Suppressor macrophage treated with lipopolysaccharide for 4 hours (primary cell): ENCODE measurements at regions not wholly inside any gene's neighbourhood (a gene's known extent, or its start where the extent isn't known, plus 50 kb on each side); places are given as distances from the start of the nearest gene placed in this dataset.
"Not testable (repeated sequence)": the region's sequence is repeated elsewhere in the genome, so short reads cannot be mapped to it uniquely, and the experiment has no call there.

Experiments used
- DNase-seq: peaks from one replicate; pipeline ENCODE4 v3.0.0-alpha.2; 2020

DNA sequence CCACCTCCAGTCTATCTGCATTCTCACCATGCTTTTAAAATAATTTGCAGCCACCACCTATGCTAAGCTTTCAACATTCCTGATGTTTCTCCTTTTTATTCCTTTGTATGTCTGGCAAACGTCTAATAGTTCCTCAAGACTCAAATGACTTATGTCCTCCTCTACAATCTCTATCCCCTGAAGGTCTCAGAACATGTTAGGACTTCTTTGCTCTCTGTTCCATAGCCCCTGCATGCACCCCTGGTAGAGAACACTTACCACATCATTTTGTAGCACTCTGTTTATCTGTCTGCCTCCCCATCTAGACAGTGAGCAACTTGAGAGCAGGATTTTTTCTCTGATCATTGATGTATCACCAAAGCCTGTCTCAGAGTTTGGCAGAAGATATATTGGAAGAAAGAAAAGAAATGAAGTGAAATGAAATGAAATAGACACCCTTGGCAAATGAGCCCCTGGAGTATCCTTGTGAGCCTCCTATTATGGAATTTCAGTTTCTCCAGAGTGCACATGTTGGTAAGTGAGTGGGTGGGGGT lies 1231.2 kb upstream of the FLRT2 start:
- DNase-seq, result no peak

DNA sequence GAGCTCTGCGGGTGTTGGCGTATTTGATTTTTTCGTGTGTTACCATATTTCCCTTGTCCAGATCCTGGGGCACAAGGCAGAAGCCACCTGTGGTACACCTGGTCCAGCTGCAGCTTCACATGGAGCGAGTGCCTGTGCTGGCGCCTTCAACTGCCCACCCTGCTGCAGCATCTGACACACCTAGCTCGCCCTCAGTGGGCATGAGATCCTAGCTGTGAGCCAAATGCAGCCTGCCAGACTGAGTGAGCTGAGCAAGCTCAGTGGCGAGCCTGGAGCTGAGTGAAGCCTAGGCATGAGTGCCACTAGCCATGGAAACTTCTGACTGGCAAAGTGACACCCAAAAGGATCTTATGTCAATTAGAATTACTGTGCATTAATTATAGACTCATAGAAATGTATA lies 1226.8 kb upstream of the FLRT2 start:
- DNase-seq, result no peak

DNA sequence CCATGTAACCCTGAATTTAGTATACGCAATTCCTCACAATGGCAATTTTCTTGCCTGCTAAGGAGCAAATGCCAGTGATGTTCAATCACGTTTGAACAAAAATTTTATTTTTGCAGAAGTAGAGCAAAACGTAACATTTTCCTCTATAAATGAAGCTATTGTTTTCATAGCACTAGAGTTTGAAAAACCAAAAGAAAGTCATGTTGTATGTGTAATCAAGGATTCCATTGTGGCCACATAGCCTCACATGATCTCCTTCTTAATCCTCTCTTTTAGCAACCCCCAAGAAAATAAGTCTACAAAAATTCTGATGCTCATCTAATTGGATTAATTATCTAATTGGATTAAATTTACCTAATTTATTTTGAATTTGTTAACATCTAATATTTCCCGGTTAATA lies 1217.4 kb upstream of the FLRT2 start:
- no peak for DNase-seq

DNA sequence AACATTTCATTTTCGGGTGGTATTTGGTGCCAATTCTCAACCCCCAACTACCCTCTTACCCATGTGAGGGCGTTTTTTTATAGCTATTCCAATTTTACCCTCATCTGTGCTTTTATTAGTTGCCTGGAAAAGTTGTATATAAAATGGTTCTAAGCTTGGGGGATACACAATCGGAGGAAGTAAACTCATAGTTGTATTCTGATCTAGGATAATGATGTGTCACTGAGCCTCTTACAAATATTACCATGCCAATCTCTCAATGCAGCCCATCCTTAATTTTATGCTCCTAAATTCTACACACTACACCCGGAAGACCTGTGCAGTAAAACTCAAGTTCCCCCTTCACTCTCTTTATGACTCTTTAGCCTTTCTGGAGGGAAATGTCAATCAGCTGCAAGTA lies 1206.5 kb upstream of the FLRT2 start:
- no peak for DNase-seq

DNA sequence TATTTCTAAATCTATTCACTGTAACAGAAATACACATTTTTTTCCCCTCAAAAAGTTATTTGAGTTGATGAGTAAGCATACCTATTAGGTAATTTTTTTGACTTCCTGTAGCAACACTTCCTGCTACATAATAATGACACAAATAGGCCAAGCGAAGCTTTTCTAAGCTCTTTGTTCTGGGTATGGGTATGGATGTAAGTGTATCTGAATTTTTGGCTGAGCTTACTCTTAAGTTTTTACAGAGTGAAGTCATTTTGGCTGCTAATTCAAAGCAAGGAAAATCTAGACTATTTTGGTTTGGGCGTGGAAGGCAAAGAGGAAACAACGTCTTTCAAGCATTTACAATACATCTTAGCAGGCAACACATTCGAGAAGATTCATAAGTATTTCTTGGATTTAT lies 1206.0 kb upstream of the FLRT2 start:
- DNase-seq, result no peak

DNA sequence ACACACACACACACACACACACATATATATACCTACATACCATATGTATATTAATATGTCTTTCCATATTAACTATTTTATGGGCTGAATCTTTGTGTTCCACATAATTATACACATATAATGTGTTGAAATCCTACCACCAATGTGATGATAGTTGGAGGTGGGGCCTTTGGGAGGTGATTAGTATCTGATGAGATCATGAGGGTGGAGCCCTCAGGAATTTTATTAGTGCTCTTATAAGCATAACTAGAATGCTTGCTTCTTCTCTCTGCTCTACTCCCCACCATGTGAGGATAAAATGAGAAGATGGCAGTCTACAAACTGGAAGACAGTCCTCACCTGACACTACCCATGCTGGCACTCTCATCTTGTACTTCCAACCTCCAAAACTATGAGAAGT lies 1193.5 kb upstream of the FLRT2 start:
- DNase-seq, result no peak

DNA sequence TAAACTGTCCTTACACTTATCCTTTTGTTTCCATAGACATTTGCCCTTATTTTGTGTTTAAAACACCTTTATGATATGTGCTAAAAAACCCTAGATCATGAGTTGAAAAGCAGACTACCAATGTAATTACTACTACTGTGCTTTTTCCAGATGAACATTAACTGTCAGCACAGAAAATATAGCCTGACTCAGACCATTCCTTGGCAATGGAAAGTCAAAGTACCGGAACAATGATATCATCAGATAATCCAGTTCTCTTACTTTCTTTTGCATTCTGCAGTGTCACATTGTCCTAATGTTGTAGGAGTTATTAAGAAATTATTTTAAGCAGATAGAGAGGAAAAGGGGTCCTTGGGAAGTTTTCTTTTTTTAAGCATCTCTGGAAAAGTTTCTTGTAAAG lies 1189.0 kb upstream of the FLRT2 start:
- no peak for DNase-seq

DNA sequence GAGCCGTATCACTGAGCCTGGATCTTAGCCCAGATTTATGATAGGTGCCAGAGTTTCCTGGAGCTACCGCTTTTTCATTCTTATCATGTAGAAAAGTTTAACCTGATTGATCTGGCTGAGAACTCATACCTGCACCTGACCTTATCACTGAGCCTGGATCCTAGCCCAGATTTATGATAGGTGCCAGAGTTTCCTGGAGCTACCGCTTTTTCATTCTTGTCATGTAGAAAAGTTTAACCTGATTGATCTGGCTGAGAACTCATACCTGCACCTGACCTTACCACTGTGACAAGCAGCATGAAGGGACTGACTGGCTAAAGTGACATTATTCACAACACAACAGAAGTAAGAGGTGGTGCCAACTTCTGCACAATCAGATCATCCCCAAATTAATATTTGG lies 1188.1 kb upstream of the FLRT2 start:
- not testable (repeated sequence) for DNase-seq

DNA sequence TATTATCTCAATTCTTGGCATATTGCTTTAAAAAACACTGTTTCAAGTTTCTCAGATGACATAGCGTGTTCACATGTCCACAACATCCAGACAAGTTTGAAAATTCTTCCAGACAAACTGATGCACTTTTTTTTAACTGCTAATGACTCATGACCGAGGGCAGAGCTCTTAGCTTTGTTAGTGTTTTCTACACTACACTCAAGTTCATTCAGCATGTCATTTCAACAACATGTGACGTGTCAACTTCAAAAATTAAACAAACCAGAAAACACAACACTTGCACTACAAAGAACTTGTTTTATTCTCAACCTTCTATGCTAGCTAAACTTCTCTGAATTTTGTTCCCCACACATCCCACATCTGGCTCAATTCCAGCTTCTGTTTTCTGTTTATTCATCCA lies 1186.3 kb upstream of the FLRT2 start:
- DNase-seq, result no peak

DNA sequence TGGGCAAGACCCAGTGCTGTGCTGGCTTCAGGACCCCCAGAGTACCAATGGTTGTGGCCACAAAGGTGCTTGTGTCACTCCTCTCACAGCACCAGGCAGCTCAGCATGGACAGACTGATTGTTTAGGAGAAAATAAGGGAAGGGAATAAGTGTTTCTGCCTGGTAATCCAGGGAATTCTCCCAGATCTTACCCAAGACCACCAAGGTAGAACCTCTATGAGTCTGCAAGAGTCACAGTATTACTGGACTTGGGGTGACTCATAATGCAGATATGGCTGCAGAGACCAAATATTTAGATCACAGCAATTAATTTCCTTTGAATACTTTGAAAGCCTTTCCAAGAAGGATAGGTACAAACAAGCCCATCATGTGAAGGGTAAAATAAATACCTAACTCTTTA lies 1178.3 kb upstream of the FLRT2 start:
- DNase-seq, result no peak

DNA sequence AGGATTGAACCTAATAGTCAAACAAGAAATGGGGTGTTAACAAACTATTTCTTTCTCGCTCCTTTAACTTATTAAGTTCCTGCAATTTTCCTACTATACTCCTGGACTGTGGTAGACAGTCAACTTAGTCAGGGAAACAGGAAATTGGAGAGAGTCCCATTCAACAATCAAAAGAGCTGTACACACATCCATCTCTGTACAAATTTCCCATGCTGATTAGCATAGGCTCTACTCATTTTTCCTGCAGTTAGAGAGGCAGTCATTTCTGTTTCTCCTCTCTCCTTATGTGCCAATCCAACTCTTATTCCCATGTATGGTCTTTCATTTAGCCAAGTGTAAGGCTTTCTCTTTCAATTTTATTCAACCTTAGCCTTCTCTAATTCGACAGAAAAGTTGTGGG lies 1168.5 kb upstream of the FLRT2 start:
- no peak for DNase-seq

DNA sequence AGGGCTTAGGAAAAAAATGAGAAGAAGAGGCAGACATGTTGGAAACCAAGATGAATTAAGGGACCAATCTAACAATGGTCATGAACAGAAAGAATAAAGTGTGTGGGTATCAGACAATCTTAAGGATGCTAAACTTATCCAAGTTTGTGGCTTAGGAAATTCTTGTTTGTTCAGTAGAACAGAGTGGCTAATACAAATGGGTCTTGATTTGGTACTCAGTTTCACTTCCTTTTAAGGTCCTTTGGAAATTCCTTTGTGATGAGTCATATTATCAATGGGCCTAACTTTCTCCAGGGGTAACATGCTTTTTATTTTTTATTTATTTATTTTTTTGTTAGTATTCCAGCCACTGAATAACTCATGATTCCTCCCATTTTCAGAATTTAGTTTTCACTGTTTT lies 1154.7 kb upstream of the FLRT2 start:
- DNase-seq, result peak; percentile 1

DNA sequence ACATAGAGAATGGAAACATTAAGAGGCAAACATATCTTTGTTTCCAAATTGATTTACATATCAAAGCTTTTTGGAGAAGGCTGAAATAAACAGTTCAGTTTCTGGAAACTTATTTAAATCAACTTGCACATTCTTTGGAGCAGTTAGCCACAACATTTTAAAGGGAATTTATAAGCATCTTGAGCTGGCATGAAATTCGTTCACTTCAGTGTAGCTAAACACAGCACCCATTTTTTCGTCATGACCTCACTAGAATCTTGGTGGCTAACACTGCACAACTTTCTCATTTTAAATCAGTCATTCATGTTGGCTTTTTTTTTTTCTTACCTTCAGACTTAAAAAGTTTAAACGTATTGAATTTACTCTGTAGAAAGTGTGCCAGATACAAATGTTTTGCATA lies 1139.9 kb upstream of the FLRT2 start:
- DNase-seq, result no peak

DNA sequence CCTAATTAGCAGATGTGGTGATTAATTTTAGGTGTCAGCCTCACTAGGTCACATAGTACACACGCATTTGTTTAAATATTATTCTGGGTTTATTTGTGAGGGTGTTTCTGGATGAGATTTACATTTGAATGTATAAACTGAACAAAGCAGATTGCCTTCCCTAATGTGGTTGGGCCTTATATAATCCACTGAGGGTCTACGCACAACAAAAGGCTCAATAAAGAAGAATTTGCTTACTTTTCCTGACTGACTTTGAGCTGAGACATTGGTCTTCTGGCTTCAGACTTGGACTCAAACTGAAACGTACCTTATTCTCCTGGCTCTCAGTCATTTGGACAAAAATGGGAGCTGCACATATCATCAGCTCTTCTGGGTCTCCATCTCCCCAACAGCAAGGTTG lies 1132.3 kb upstream of the FLRT2 start:
- no peak for DNase-seq

DNA sequence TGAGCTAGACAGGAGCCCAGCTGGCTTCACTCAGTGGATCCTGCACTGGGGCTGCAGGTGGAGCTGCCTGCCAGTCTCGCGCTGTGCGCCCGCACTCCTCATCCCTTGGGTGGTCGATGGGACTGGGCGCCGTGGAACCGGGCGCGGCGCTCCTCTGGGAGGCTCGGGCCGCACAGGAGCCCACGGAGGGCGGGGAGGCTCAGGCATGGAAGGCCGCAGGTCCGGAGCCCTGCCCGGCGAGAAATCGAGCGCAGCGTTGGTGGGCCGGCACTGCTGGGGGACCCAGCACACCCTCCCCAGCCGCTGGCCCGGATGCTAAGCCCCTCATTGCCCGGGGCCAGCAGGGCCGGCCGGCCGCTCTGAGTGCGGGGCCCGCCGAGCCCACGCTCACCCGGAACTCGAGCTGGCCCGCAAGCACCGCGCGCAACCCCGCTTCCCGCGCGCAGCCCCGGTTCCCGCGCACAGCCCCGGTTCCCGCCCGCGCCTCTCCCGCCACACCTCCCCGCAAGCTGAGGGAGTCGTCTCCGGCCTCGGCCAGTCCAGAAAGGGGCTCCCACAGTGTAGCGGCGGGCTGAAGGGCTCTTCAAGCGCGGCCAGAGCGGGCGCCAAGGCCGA lies 1130.5 kb upstream of the FLRT2 start:
- DNase-seq, result no peak

DNA sequence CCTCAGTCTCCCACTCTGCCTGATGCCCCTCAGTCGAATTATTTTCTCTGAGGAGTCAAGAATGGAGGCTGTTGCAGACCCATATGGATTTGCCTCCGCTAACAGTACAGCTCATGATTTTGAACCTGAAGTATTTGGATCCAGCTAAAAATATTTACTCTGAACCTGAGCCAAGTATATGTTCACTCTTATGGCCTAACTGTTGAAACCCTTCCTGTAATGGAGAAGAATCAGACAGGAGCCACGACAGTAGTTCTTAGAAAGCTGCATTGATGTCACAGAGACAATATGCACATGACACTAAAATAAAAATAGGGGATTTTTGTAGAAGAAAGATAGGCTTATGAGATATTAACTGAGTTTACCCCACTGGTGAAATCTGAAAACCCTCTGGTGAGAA lies 1128.3 kb upstream of the FLRT2 start:
- DNase-seq, result no peak

DNA sequence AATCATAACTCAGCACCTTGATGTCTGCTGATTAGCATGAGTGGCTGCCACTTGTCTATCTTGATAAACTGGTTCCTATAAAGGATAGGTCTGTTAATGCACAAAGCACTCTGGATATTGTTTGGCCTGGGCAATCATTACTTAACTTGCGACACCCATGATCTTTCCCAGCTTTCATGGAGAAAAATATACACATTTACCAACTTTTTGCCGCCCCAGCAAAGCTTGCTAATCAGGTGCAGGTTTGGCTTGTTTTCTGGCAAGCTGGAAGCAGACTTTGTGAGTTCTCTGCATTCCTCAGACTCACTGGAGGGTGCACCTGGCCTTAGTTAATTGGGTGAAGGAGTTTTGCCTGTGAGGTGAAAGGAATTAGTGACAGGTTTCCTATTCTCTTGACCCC lies 1126.4 kb upstream of the FLRT2 start:
- DNase-seq, result no peak

DNA sequence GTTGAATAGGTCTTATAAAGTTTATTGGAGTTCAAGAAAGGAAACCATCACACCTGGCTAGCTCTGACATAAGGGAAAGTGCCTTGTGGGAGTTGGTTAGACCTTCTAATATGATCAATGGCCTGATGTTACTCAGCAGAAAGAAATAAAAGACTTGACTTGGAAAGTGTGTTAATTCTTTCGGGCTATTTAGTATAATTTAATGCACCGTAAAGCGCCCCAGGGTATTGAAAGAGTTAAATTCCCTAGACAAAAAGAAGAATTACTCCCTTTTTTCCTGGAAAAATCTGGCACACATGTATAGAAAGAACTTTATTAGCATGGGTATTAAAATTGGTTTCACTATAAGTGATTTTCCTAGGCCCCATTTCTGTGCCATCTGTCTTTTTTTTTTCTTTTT lies 1125.7 kb upstream of the FLRT2 start:
- no peak for DNase-seq

DNA sequence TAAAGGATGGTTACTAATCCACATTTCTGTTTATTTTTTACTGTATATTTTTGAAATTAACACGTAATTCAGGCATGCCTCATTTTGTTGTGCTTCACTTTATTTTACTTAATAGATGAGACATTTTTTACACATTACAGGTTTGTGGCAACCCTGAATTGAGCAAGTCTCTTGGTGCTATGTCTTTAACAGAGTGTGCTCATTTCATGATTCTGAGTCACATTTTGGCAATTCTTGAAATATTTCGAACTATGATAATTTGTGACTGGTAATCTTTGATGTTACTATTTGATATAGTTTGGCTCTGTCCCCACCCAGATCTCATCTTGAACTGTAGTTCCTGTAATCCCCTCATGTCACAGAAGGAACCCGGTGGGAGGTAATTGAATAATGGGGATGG lies 1120.5 kb upstream of the FLRT2 start:
- DNase-seq, result no peak

DNA sequence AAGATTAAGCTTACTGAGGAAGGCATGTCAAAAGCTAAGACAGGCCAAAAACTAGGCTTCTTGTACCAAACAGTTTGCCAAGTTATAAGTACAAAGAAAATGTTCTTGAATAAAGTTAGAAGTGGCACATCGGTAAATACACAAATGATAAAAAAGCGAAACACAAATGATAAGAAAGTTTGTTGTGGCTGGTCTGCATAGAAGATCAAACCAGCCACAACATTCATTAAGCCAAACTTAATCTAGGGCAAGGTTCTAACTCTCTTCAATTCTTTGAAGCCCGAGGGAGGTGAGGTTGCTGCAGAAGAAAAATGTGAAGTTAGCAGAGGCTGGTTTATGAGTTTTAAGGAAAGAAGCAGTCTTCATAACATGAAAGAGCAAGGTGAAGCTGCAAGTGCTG lies 1119.6 kb upstream of the FLRT2 start:
- no peak for DNase-seq

DNA sequence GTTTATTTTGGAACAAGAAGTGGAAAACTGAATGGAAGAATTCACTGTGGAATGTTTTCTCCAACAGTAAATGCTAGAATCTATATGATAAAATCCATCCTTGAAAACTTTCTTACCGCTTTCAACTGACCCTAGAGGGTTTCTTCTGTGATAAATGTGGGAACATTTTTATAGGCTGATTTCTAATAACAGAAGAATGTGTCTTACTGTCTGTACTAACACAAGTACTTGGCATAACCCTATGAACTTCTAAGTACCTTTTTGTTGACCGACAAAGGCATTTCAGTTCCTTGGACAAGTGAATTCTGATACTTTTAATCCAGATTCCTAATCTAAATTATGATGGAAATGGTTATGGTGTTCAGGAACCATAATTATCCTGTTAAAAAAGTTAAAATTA lies 1109.7 kb upstream of the FLRT2 start:
- DNase-seq, result no peak

DNA sequence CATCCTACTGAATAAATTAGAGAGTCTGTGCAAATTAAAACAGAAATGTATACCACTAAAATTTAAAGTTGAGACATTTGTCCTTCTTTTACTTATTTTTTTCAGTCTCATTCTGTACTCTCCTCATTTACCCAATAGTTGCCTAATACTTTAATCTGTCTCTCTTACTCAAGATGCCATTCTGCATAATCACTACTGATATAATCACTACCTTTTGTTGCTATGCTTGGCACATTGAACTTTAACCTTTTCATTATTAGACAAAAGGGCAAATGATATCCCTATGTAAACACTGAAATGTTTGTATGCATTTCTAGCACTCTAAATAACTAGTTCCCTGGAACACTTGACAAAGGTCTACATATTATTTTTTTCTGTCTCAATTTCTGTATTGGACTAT lies 1108.3 kb upstream of the FLRT2 start:
- no peak for DNase-seq

DNA sequence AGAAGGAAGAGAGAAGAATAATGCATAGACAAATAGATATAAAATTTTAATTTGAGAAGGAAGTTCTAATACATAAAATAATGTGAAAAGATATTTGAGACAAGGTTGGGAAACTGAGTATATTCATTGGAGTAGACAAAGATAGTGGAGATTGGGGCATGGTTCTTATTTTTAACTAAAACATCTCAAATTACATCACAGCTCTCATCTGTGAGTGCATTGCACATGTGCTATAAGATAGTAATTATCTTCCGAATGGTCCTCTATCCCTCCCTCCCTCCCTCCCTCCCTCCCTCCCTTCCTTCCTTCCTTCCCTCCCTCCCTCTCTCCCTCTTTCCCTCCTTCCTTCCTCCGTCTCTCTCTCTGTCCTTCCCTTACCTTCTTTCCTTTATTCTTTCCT lies 1104.0 kb upstream of the FLRT2 start:
- DNase-seq, result no peak

DNA sequence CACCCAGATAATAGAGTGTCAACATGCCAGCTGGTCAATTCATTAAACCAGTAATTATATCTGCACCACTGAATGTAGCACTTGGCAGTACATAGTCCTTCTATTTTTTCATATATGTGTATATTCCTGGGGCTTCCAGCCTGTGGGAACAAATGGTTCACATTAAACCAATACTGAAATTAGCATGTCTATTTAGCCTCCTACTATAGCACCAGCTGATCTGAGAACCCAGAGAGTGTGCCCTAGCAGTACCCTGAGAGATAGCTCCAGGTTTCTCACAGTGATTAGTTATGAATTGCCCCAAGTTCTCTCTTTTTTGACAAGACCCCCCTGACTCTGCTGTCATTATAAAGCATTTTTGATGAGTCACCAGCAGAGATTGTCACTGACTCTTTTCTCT lies 1097.3 kb upstream of the FLRT2 start:
- DNase-seq, result no peak

DNA sequence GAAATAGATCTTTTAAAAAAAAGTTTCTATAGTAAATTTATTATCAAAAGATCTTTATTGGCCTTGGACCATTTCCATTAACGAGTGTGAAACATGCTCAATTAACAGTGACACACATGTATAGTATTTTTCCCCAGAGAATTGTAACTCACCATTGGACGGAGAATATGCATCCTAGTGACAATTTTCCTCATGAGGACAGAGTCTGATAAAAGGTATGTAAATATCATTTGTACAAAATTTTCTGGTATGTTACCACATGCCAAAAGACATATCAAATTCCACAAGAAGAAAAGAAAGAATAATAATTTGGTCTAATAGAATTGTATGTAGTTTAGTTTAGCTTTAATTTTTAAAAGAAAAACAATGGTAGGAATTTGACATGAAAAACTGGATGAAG lies 1096.0 kb upstream of the FLRT2 start:
- no peak for DNase-seq

DNA sequence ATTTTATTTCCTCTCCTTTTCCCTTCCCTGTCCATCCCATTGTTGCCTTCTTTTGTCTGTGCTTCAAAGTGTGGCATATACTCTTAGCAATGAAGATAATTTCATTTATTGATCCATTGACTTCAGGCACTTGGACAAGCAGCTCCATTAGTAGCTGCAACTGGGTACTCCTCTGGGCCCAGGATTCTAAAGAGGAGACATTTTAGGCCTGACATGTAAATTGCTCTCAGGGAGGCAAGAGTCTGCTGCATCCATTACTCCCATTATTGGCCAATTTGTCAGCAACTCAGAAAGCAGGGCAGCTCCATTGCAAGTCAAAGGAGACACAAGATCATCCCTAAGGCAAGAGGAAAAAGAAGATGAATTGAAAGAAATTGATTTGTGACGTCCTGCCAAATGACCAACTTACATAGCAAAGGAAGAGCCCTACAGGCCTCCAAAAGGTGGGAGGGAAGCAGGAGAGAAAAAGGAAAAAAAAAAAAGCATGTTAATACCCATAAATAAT lies 1094.1 kb upstream of the FLRT2 start:
- DNase-seq, result no peak
